ENCODE measurements at regions not wholly inside any gene's neighbourhood (a gene's known extent, or its start where the extent isn't known, plus 50 kb on each side); places are given as distances from the start of the nearest gene placed in this dataset.

DNA sequence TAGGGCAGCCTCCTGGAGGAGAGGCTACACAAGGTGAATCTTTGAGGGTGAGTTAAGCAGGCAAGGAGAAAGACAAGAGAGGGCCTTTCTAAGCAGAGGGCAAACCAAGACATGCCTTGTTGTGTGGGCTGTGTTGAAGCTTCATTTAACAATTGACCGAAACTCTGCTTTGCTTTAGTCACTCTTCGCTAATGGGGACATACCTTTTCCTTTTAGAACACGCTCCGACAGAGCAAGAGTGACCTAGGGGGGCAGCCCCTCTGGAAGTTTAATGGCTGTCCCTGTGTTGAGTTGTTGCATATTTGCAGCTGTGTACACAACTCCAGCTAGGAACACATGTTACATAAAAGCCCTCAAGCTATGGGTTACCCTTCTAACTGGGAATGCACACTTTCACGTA is 218.1 kb upstream of the WWC1 start:
- no peak overlapping the region for H3K4me3 ChIP-seq (ENCODE audit: low read length)
- no peaks in the 10 kb centered on the region for H3K4me1 ChIP-seq (ENCODE audit: control insufficient read depth, insufficient read depth, low read length)
- no peaks in the 10 kb centered on the region for H3K9me3 ChIP-seq (replicated peaks; ENCODE audit: low read length)
- no peak overlapping the region for H3K9ac ChIP-seq (ENCODE audit: low read depth, low read length)
- H3K27me3 ChIP-seq (ENCODE audit: control insufficient read depth, insufficient read depth, low read length) = no peaks in the 10 kb centered on the region
- no peak overlapping the region for H3K4me2 ChIP-seq (ENCODE audit: low read length)
- H3K36me3 ChIP-seq (ENCODE audit: insufficient read depth, low read length) = no peaks in the 10 kb centered on the region

DNA sequence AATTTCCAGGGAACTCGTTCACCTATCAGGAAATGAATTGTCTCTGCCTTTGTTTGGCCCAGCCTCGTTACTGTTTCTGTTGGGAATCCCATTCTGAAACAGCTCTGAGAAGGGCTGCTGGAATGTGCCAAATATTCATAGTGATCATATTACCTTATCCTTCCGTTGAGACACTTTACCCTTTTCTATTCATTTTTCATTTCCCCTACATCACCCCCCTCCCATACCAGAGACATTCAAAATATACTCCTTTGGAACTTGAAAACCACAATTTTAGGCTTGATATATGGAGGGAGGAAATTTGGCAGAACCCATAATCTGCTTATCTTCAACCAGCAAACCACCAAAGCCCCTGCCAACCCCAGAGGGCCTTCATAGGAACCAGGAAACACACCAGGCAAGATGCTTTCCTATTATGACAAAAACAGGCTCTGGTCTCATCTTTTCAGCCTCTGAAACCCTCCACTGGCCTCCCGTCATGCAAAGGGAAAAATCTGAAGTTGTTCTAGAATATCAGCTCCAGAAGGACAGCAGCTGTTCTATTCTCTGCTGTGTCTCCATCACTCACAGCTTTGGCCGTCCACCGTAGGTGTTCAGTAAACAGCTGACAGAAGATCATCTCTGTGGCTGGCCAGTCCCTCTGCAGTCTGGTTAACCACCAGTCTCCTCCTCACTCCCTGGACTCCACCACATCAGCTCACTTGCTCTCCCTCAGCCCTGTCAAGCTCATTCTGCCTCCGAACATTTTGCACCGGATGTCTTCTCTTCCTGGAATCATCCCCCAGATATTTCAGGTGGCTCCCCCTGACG is 217.2 kb upstream of the WWC1 start:
- no peaks in the 10 kb centered on the region for H3K27me3 ChIP-seq (ENCODE audit: control insufficient read depth, insufficient read depth, low read length)
- no peaks in the 10 kb centered on the region for H3K4me1 ChIP-seq (ENCODE audit: control insufficient read depth, insufficient read depth, low read length)
- H3K9me3 ChIP-seq (replicated peaks; ENCODE audit: low read length) = no peaks in the 10 kb centered on the region
- peak overlapping the region; percentile 5 for H3K4me2 ChIP-seq (ENCODE audit: low read length)
- no peaks in the 10 kb centered on the region for H3K36me3 ChIP-seq (ENCODE audit: insufficient read depth, low read length)
- no peak overlapping the region for H3K4me3 ChIP-seq (ENCODE audit: low read length)
- H3K9ac ChIP-seq (ENCODE audit: low read depth, low read length) = no peak overlapping the region

DNA sequence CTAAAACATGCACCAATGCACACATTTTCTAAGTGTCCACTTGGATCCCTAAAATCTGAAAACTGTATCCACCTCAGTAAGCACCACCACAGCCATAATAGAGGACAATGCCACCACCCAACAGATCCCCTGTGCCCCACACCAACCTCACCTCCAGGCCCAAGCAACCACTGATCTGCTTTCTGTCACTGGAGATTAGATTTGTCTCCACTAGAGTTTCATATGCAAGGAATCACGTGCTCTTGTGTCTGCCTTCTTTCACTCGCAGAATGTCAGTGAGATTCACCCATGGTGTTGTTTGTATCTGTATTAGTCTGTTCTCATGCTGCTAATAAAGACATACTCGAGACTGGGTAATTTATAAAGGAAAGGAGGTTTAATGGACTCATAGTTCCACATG is 216.1 kb upstream of the WWC1 start:
- Histone ChIP-seq H3K4me2 (ENCODE audit: low read length) (no peak overlapping the region), H3K4me1 (ENCODE audit: control insufficient read depth, insufficient read depth, low read length) (no peaks in the 10 kb centered on the region), H3K27me3 (ENCODE audit: control insufficient read depth, insufficient read depth, low read length) (no peaks in the 10 kb centered on the region), H3K36me3 (ENCODE audit: insufficient read depth, low read length) (no peaks in the 10 kb centered on the region), H3K9ac (ENCODE audit: low read depth, low read length) (no peak overlapping the region), H3K9me3 (replicated peaks; ENCODE audit: low read length) (no peaks in the 10 kb centered on the region), H3K4me3 (ENCODE audit: low read length) (no peak overlapping the region)

DNA sequence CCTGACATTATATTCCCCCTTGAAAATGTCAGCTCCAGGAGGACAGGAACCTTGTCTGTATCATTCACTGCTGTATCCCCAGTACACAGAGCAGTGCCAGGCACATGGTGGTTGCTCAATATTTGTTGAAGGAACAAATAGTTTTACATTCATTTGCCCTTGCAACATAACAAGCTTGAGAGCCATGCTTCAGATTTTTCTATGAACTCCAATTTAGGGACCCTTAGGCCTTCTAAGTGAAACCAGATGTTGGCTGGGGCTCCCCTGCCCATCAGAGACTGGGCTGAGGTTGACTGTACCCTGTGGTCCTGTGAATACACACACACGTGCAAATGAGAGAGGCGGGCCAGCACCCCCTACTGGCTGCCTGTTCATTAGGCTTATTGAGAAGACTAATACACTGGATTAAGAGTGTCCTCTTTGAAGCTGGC is 214.9 kb upstream of the WWC1 start:
- Histone ChIP-seq H3K4me3 (ENCODE audit: low read length) (no peak overlapping the region), H3K4me1 (ENCODE audit: control insufficient read depth, insufficient read depth, low read length) (no peaks in the 10 kb centered on the region), H3K27me3 (ENCODE audit: control insufficient read depth, insufficient read depth, low read length) (no peaks in the 10 kb centered on the region), H3K36me3 (ENCODE audit: insufficient read depth, low read length) (no peaks in the 10 kb centered on the region), H3K9me3 (replicated peaks; ENCODE audit: low read length) (no peaks in the 10 kb centered on the region), H3K9ac (ENCODE audit: low read depth, low read length) (no peak overlapping the region), H3K4me2 (ENCODE audit: low read length) (no peak overlapping the region)

DNA sequence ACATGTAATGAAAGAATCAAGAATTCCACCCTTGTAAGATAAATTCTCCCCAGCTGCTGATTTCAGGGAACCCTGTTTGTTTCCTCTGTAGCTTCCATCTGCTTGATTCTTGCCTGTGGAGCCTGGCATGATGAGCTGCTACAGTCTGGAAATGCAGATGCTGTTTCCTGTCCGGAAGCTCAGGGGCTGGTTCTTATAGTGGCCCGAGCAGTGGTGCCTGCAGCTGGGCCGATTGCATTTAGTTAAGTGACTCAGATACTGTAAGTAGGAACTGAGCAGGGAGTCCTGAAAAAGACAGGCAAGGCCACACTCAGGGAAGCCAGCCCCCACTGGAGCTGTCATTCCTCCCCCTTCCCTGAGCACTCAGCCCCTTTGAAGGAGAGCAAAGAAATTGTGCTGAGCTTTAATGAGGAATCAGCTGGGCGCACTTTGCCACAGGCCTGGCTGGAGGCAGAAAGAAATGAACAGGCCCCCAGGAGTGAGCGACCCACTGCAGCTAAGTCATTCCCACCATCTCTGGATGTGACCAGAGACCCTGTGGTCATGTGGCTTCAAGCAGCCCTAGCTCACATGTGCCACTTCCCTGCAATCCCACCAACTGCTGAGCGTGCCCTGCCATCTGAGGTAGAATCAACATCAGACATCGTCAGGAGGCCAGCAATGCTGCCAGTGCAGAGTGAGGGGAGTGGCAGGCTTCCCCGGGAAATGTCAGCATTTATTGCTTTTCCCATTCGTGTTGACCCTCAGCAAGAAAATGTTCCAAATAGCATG is 206.0 kb upstream of the WWC1 start:
- Histone ChIP-seq H3K27me3 (ENCODE audit: control insufficient read depth, insufficient read depth, low read length) (no peaks in the 10 kb centered on the region), H3K4me2 (ENCODE audit: low read length) (peak overlapping the region; percentile 72), H3K9ac (ENCODE audit: low read depth, low read length) (peak overlapping the region; percentile 47), H3K4me3 (ENCODE audit: low read length) (peak overlapping the region; percentile 43), H3K4me1 (ENCODE audit: control insufficient read depth, insufficient read depth, low read length) (peaks cover 19% of the 10 kb centered on the region), H3K36me3 (ENCODE audit: insufficient read depth, low read length) (no peaks in the 10 kb centered on the region), H3K9me3 (replicated peaks; ENCODE audit: low read length) (no peaks in the 10 kb centered on the region)

DNA sequence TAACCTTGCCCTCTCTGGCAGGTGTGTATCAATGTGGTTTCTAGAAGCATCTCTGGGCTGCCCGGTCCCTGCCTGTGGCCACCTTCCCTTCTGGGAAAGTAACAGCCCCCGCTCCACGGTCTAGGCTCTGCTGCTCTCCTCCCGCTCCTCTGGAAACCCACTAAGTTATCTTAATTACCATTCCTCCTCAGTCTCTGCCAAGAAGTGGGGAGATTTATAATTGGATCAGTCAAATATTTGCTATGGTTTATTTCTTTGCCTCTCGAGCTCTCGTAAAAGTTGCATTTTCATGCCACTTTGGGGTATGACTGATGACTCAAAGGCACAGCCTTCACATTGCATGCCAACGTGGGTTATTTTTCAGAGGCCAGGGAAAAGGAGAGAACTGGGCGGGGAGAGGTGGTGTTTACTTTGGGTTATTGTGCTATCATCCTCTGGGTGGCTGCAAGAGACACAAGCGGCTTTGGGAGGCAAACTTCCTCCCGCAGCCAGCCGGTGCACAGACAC is 205.3 kb upstream of the WWC1 start:
- Histone ChIP-seq H3K4me1 (ENCODE audit: control insufficient read depth, insufficient read depth, low read length) (peaks cover 19% of the 10 kb centered on the region), H3K9me3 (replicated peaks; ENCODE audit: low read length) (no peaks in the 10 kb centered on the region), H3K9ac (ENCODE audit: low read depth, low read length) (peak overlapping the region; percentile 47), H3K27me3 (ENCODE audit: control insufficient read depth, insufficient read depth, low read length) (no peaks in the 10 kb centered on the region), H3K36me3 (ENCODE audit: insufficient read depth, low read length) (no peaks in the 10 kb centered on the region), H3K4me3 (ENCODE audit: low read length) (peak overlapping the region; percentile 43), H3K4me2 (ENCODE audit: low read length) (peak overlapping the region; percentile 72)

DNA sequence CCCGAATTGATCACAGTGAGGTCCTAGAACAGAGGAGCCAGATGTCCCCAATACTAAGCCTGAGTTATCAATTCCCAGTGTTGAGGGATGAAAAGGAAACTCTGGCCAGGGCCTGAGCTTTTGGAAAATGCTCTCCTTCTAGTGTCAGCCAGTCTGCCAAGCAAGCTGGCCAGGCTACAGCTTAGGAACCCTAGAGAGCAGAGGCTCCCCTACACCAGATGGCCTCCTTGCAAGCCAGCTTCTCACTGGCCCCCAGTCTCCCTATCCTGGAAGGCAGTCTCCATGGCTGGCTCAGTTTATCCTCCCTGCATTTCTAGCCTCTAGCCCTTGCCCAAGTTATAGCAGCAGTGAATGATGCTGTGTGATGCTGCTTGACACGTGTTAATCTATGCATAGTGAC is 204.7 kb upstream of the WWC1 start:
- no peaks in the 10 kb centered on the region for H3K9me3 ChIP-seq (replicated peaks; ENCODE audit: low read length)
- no peak overlapping the region for H3K9ac ChIP-seq (ENCODE audit: low read depth, low read length)
- no peaks in the 10 kb centered on the region for H3K27me3 ChIP-seq (ENCODE audit: control insufficient read depth, insufficient read depth, low read length)
- H3K4me3 ChIP-seq (ENCODE audit: low read length) = no peak overlapping the region
- no peaks in the 10 kb centered on the region for H3K36me3 ChIP-seq (ENCODE audit: insufficient read depth, low read length)
- peaks cover 19% of the 10 kb centered on the region for H3K4me1 ChIP-seq (ENCODE audit: control insufficient read depth, insufficient read depth, low read length)
- H3K4me2 ChIP-seq (ENCODE audit: low read length) = peak overlapping the region; percentile 72

DNA sequence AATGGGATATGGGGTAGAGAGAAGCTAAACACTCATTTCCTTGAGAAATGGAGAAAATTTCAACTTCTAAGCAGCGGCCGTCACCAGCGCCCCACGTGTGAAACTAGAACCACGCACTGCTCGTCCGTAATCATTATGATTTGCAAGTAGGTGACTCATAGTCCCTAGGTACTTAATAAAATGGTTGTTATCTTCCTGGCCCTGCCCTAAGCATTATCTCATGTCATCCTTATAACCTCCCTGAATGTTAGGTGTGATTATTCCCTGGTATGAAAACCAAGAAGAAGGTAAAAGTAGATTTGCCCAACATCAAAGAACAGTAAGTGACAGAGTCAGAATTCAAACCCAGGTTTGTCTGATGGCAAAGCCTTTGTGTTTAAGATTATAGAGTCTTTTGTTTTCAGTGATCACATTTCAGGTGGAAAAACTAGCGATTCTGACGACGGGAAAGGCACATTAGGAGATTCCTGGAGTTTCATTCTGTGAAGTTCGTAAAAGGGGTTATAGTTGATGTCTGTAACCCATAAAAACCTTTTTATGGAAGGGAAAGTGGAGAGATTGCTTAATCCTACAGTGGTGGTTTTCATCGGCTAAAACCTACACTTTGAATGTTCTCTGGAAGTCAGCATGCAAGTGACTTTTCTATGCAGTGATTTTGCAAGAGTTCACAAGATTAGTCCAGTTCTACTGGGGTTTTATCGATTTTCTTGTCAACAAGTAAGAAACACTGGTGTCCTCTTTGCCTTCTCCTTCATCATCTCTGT is 202.9 kb upstream of the WWC1 start:
- Histone ChIP-seq H3K36me3 (ENCODE audit: insufficient read depth, low read length) (no peaks in the 10 kb centered on the region), H3K9ac (ENCODE audit: low read depth, low read length) (no peak overlapping the region), H3K27me3 (ENCODE audit: control insufficient read depth, insufficient read depth, low read length) (no peaks in the 10 kb centered on the region), H3K4me3 (ENCODE audit: low read length) (no peak overlapping the region), H3K4me1 (ENCODE audit: control insufficient read depth, insufficient read depth, low read length) (peaks cover 25% of the 10 kb centered on the region), H3K4me2 (ENCODE audit: low read length) (no peak overlapping the region), H3K9me3 (replicated peaks; ENCODE audit: low read length) (no peaks in the 10 kb centered on the region)

DNA sequence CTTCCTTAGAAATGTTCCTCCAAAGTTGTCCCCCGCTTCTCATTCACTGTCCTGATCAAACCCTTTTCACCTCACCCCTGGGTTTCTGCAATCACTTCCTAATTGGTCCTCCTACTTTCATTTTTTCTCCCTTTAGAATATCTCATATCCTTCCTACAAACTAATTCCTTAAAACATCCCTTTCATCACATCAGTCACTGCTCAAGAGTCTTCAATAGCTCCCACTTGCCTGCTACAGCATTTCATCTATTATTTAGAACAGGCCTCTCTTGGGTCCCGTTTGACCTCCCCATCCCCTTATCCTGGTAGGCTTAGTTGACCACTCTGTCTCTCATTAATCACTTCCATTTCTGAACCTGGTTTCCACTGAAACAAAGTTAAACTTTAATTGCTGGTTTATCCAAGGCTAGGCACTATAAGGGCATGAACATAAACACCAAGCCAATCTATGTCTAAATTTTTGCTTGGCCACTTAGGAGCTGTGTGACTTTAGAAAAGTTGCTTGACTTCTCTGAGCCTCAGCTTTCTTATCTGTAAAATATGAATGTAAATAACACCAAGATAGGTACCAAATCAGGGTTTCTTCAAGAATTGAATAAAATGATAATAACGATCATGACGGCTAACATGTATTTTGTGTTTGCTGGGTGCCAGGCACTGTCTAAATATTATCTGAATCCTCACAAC is 202.1 kb upstream of the WWC1 start:
- Histone ChIP-seq H3K36me3 (ENCODE audit: insufficient read depth, low read length) (no peaks in the 10 kb centered on the region), H3K9ac (ENCODE audit: low read depth, low read length) (no peak overlapping the region), H3K4me3 (ENCODE audit: low read length) (no peak overlapping the region), H3K9me3 (replicated peaks; ENCODE audit: low read length) (no peaks in the 10 kb centered on the region), H3K4me1 (ENCODE audit: control insufficient read depth, insufficient read depth, low read length) (peaks cover 30% of the 10 kb centered on the region), H3K27me3 (ENCODE audit: control insufficient read depth, insufficient read depth, low read length) (no peaks in the 10 kb centered on the region), H3K4me2 (ENCODE audit: low read length) (no peak overlapping the region)

DNA sequence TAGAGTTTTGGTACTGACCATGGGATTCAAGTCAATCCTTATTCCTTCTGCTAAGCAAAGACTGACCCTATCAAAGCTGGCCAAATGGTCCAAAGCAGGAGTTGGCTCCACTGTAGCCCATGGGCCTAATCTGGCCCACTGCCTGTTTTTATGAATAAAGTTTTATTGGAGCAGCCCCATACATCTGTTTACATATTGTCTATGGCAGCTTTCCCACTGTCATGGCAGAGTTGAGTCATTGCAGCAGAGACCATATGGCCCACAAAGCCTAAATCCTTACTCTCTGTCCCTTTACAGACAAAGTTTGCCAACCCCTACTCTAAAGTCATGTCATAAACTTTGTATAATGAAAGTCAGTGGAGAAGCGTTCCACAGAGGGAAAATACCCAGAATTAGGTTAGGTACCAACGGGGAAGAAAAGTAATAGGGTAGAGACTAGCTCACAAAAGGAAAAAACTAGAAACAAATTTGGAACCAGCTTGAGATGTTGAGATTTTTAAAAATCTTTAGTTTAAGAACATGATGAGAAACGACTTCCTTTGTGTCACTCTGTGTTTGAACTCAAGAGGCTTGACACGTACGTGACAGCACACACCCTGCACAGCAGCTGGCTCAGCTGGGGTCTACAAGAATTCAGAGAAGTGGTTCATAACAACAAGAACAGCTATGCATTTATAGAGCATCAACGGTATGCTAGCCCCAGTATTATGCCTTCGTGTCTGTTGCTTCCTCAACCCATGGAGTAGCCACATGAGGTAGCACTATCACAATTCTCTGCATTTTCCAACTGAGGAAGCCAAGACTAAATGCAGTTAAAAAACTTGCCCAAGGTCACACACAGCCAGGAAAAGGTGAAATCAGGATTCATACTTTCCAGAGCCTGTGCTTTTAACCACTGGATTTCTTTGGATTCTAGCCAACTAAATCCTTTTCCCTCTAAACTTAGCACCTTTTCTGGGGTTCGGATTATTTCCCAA is 198.9 kb upstream of the WWC1 start:
- no peak overlapping the region for H3K4me3 ChIP-seq (ENCODE audit: low read length)
- no peaks in the 10 kb centered on the region for H3K27me3 ChIP-seq (ENCODE audit: control insufficient read depth, insufficient read depth, low read length)
- H3K9me3 ChIP-seq (replicated peaks; ENCODE audit: low read length) = no peaks in the 10 kb centered on the region
- no peak overlapping the region for H3K9ac ChIP-seq (ENCODE audit: low read depth, low read length)
- peaks cover 12% of the 10 kb centered on the region for H3K4me1 ChIP-seq (ENCODE audit: control insufficient read depth, insufficient read depth, low read length)
- no peak overlapping the region for H3K4me2 ChIP-seq (ENCODE audit: low read length)
- H3K36me3 ChIP-seq (ENCODE audit: insufficient read depth, low read length) = no peaks in the 10 kb centered on the region
